GM12873 (cell line): ENCODE measurements at regions not wholly inside any gene's neighbourhood (a gene's known extent, or its start where the extent isn't known, plus 50 kb on each side); places are given as distances from the start of the nearest gene placed in this dataset.

Experiments used
- TF ChIP-seq, protein P1 (sequence below): IDR thresholded peaks from 2 replicates; pipeline ENCODE4 v1.5.1; 2012; ENCODE audit warnings: low read depth, mild to moderate bottlenecking, moderate library complexity, low read length, control low read depth; ENCODE audit not compliant: insufficient read depth; ENCODE audit errors: missing control alignments

DNA sequence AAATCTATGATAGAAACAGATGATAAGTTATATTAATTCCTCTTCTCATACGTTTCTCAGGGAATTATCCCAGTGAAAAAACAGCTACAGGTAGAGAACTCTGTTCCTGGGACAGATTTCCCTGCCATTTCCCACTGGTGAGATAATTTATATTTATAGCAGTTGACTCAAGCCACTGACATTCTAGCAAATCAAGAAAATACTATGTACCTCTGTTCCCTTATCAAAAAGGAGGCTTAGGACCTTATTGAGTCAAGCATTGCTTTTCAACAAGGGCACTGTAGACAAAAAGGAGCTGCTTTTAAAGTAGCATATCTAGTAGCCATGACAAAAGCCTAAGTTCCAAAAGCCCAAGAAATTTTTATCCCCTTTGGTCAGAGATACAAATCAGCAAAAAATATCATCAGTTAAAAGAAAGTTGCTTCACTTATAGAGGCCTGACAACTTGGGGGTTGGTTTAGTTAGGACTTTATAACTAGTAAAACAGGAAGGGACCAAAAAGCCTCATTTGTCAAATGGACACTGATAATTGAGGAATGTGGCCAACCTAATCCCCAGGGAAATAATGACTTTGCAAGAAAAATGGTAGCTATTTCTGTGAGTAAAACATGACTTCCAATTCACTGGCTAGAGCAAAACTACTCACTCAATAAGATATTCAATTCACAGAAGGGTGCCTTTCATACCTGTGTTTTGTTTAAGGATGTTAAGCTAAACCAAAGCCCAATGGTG, 652.5 kb downstream of the SLITRK1 start:
- TF ChIP-seq, protein P1, sequence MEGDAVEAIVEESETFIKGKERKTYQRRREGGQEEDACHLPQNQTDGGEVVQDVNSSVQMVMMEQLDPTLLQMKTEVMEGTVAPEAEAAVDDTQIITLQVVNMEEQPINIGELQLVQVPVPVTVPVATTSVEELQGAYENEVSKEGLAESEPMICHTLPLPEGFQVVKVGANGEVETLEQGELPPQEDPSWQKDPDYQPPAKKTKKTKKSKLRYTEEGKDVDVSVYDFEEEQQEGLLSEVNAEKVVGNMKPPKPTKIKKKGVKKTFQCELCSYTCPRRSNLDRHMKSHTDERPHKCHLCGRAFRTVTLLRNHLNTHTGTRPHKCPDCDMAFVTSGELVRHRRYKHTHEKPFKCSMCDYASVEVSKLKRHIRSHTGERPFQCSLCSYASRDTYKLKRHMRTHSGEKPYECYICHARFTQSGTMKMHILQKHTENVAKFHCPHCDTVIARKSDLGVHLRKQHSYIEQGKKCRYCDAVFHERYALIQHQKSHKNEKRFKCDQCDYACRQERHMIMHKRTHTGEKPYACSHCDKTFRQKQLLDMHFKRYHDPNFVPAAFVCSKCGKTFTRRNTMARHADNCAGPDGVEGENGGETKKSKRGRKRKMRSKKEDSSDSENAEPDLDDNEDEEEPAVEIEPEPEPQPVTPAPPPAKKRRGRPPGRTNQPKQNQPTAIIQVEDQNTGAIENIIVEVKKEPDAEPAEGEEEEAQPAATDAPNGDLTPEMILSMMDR: no peak

DNA sequence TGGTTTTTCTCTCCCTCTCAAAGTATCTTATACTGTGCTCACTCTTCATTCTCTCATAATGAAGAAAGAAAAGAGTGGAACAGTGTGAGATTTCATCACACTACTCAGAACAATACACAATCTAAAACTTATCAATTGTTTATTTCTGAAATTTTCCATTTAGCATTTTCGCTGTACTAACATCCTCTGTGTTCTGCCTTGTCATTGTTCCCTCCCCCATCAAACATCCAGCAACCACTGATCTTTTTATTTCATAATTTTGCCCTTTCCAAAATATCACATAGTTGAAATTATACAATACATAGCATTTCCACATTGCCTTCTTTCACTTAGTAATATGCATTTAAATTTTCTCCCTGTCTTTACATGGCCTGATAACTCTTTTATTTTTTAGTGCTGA, 658.7 kb downstream of the SLITRK1 start:
- TF ChIP-seq, protein P1: no peak

DNA sequence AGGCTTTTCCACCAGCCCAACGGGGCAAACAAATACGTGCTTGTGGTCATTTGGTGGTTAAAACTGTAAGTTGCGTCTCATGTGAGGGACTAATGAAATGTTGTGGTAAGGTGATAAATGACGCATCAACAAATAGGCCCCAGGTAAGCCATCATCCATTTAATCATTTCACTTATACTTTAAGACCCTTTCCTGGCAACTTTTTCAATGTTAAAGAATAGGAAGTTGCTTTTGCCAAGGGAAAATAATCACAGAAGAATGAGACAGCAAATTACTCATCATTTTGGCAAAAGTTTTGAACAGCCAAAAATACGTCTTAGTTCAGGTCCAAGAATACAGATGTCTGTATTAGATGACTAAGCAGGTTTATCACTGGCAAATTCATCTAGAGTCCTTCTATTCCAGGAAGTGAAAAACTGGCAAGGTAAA, 660.4 kb downstream of the SLITRK1 start:
- TF ChIP-seq, protein P1: no peak

DNA sequence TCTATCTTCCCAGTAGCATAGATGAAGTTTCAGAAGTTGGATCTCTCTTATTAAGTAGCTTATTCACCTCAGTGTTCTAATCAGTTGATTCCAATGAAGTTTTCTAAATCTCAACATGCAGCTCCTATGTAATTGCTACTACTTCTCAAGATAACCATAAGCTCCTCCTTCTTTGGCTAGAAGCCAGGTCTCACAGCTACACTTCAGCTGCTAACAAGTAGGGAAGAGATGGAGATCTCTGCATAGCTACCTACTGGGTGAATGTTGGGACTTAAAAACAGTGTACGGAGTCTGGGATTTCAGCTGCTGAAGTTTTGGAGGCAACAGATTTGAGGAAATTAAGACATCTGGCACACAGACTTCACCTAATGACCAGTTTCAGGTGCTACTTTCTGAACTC, 661.0 kb downstream of the SLITRK1 start:
- TF ChIP-seq, protein P1: no peak

DNA sequence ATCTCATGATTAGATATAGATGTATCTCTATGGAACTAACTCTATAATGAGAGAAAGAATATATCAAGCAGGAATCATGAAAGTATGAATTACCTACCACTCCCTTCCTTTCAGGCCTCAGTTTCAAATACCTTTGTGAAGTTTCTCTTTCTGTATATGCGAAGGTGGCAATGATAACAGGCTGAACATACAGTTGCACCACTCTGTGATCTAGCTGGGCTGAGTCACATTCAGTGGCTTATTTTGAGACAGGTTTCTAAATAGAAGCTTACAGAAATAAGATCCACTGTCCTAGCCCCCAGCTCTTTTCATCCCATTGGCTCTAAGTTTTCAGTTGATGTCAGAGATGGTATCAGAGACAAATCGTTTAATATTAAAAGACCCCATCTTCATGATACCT, 662.0 kb downstream of the SLITRK1 start:
- TF ChIP-seq, protein P1: no peak

DNA sequence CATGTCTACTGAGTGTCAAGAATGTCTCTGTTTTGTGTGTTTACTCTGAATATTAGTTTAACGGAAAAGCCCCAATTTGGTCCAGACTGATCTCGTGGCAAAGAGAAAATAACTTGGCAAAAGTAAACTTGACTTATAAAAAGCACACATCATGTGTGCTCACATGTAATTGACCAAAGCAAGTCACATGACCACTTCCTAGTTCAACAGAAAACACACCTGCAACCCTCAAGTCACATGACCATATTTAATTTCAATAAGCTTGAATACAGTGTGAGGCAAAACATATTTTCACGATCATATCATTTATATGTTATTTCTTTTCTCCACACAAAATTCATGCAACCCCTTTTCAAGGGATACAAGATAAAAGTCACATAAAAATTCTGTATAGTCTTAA, 662.4 kb downstream of the SLITRK1 start:
- TF ChIP-seq, protein P1: no peak

DNA sequence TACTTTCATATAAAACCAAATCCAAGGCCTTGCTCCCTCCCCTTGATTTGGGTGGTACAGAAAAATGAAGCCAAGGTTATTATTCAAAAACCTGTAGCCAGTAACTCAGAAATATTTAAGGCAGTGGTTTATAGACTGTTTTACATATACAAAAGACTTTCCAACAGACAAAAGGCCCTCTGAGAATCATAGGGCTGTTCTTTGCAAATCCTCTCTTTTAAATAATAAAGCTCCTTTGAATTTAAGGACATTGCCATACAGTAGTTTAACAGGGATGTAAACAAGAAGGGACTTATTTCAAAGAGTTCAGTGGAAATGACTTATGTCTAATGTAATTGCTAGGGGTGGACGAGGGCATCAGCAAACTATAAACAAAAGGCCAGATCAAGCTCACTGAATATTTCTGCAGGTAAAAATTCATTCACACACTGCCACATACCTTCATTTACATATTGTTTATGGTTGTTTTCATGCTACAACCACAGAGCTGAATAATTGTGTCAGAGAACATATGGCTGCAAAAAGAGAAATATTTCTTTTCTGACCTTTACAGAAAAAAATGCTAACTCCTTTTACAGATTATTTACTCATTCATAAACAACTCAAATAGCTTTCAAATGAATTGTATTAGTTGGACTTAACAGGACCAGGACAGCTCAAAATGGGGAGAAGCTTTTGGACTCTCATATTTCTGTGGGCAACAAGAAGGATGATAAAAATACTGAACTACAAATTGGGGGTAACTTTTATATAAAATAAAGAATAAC, 665.6 kb downstream of the SLITRK1 start:
- TF ChIP-seq, protein P1: no peak
